EH (cell line): ENCODE measurements at regions not wholly inside any gene's neighbourhood (a gene's known extent, or its start where the extent isn't known, plus 50 kb on each side); places are given as distances from the start of the nearest gene placed in this dataset.

Experiments
- DNase-seq: peaks from one replicate; pipeline ENCODE4 v3.0.0-alpha.2; 2015; ENCODE audit warnings: low read depth

GRCh38 chr2:15808204-15808910 lies 132.0 kb upstream of the MYCN start:
- DNase-seq: no peak

- no peak for DNase-seq
These were observed 131.4 kb upstream of the MYCN start for GRCh38 chr2:15808944-15809343.

DNA sequence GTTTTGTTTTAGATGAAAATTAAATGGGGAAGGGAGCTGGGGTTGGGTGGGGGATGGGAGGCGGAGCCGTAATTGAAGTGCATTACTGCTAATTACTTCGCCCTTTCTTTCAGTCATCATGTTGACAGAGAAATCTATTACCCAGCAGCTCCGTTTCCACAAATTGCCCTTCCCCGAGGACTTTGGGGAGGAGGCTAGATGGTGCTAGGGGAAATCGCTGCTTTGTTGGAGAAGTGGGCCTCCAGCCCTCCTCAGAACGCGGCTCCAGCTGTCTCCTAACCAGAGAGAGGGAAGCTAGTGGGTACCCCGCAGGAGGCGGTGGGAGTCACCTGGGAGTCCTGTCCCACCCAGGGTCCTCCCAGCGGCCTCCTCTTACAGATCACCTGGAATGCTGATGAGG lies 130.9 kb upstream of the MYCN start:
- DNase-seq: no peak

DNA sequence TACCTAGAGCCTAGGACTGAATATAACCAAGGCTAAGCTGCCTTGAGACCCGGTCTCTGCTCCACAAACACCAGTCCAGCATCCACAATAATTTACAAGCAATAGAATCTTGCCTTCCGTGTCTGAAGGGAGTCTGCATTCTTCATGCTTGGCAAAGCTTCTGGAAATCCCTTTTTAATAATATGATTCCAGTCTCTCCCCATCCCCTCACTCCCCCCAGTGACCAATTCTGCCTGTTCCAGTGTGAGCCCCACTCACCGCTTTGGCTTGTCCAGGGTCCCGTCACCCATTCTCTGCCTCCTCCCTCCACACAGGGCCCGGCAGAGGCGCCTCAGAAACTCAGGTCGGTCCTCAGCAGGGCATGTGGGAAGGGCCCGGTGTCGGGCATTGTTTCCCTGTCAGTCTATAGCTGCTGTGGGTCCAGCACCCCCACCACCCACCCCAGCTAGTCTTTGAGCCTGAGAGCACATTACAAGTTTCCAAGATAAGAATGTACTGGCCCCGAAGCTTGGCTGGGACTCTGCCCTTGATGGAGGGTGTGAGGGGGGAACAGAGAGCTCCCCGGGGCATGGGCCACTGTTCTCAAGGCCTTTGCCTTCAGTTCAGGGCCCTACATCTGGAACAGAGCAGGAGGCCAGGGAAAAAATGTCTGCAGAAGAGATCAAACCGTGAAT lies 129.7 kb upstream of the MYCN start:
- no peak for DNase-seq

GRCh38 chr2:15811367-15811766 lies 129.0 kb upstream of the MYCN start:
- DNase-seq: no peak

DNA sequence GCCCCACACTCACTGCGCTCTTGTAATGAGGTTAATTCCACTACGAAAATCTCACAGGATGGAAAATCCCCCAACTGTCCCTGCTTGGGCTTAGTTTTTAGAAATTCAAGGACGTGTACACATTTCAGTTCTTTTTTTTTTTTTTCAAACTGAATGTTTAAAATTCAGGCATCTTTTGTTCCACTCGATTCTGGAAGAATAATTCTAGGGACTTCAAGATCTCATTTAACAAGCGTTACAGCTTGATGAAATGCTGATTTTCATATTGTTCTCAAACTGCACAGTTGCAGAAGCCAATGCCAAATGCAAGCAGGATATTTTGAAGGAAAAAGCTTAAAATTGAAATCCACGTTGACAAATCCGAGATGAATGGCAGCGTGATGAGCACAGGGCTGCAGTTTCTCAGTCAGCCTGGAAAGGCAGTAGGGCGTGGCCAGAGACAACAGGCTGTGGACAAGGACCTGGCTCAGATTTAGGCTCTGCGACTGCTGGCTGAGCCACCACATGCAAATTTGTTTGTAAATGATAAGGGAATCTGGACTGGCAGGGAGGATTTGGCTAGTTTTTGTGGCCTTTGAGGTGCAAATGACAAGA lies 128.1 kb upstream of the MYCN start:
- DNase-seq: no peak

- DNase-seq: no peak
These were observed 126.7 kb upstream of the MYCN start for GRCh38 chr2:15813481-15814266.

DNA sequence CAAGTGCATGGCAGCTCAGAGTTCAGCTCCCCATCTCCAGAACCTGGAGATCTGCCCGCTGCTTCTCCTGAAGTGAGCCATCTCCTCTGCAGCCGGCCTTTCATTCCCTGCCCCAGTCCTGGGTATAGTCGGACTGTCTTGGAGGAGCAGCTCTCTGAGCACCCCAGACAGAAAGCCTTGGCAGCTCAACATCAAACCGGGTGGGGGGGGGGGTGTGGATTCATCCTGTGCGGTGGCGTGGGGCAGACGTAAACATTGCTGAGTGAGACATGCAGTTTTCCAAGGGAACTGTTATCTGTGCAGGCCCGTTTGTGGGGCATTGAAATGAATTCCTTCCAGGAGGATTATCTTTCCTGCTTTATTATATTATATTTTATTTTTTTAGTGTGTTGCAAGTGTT lies 125.9 kb upstream of the MYCN start:
- DNase-seq: no peak

- no peak for DNase-seq
These were observed 125.4 kb upstream of the MYCN start for GRCh38 chr2:15814946-15815345.

- no peak for DNase-seq
These were observed 124.1 kb upstream of the MYCN start for GRCh38 chr2:15816226-15816625.

- no peak for DNase-seq
These were observed 123.5 kb upstream of the MYCN start for GRCh38 chr2:15816674-15817406.

GRCh38 chr2:15817748-15818147 lies 122.6 kb upstream of the MYCN start:
- DNase-seq: no peak

- DNase-seq: no peak
These were observed 122.0 kb upstream of the MYCN start for GRCh38 chr2:15818318-15818753.

- no peak for DNase-seq
These were observed 121.5 kb upstream of the MYCN start for GRCh38 chr2:15818881-15819280.

- DNase-seq: no peak
These were observed 120.6 kb upstream of the MYCN start for GRCh38 chr2:15819562-15820256.

- DNase-seq: no peak
These were observed 120.1 kb upstream of the MYCN start for GRCh38 chr2:15820257-15820566.

DNA sequence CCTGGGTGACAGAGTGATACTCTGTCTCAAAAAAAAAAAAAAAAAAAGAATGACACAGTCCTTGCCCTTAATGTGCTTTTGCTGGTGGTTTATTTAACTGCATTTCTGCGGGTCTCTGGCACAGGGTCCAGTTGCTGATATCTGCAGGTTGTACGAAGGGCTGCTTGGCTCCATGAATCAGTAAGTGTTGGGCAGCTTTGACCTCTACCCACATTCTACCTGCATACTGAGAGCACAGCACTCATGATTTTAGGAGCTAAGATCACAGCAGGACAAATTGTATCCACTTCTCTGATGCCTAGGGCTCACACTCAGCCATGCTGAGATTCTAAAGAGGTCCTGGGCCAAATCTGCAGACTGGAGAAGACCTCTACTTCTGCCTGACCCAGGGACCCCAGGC lies 119.4 kb upstream of the MYCN start:
- DNase-seq: no peak

DNA sequence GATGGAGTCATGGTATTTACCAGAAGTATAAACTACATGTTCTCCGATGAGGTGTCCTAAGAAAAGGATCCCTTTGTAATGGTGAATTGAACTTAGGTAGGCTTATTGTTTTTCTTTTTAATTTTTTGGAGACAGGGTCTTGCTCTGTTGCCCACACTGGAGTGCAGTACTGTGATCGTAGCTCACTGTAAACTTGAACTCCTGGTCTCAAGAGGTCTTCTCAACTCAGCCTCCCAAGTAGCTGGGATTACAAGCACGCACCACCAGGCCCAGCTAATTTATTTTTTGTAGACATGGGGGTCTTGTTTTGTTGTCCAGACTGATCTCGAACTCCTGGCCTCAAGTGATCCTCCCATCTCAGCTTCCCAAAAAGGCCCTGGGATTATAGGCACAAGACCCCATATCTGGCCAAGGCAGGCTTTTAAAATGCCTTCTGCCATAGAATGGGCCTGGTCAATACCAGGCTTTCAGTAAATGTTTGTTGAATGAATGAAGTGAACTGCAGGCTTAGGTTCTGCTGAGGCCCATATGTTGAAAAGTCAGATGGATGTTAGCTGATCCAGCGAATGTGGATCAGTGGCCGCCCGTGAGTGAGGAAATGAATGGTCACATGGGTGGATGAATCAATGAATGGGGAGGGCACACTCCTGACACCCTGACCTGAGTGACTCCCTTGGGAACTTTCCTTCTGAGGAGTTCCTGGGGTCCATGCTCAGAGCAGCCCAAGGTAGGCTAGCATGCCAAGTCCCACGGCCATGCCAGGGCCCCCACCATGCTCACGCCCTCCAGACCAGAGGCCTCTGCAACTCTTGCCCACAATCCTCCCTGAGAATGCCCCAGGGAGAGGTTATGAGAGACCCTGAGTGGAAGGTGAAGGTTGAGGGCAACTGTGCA lies 118.0 kb upstream of the MYCN start:
- no peak for DNase-seq

GRCh38 chr2:15823459-15824396 lies 116.6 kb upstream of the MYCN start:
- no peak for DNase-seq
